PC-3 (cell line): ENCODE measurements at regions not wholly inside any gene's neighbourhood (a gene's known extent, or its start where the extent isn't known, plus 50 kb on each side); places are given as distances from the start of the nearest gene placed in this dataset.

Experiments
- EZH2 ChIP-seq: fragments of 300-600 bp; sonication (generic); IDR thresholded peaks from one replicate; pipeline ENCODE4 v1.6.1; 2017; ENCODE audit warnings: antibody characterized with exemption, mild to moderate bottlenecking, low read length; ENCODE audit not compliant: unreplicated experiment
- EZH2phosphoT487 ChIP-seq: fragments of 300-600 bp; sonication (generic); IDR thresholded peaks from 2 replicates; pipeline ENCODE4 v1.6.1; 2018; ENCODE audit warnings: mild to moderate bottlenecking, antibody characterized with exemption, low read length, borderline replicate concordance
- TF ChIP-seq, protein P1 (sequence below): fragments of 300-600 bp; sonication (generic); conservative IDR thresholded peaks from 2 replicates; pipeline ENCODE4 v1.5.1; 2017; ENCODE audit warnings: antibody characterized with exemption, low read depth, mild to moderate bottlenecking, low read length

- TF ChIP-seq, protein P1, sequence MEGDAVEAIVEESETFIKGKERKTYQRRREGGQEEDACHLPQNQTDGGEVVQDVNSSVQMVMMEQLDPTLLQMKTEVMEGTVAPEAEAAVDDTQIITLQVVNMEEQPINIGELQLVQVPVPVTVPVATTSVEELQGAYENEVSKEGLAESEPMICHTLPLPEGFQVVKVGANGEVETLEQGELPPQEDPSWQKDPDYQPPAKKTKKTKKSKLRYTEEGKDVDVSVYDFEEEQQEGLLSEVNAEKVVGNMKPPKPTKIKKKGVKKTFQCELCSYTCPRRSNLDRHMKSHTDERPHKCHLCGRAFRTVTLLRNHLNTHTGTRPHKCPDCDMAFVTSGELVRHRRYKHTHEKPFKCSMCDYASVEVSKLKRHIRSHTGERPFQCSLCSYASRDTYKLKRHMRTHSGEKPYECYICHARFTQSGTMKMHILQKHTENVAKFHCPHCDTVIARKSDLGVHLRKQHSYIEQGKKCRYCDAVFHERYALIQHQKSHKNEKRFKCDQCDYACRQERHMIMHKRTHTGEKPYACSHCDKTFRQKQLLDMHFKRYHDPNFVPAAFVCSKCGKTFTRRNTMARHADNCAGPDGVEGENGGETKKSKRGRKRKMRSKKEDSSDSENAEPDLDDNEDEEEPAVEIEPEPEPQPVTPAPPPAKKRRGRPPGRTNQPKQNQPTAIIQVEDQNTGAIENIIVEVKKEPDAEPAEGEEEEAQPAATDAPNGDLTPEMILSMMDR: no peak
- TF ChIP-seq EZH2 (no peak), EZH2phosphoT487 (no peak)
These were observed 365.7 kb upstream of the RIOK2 start for GRCh38 chr5:97548739-97549080.
